ENCODE measurements at regions not wholly inside any gene's neighbourhood (a gene's known extent, or its start where the extent isn't known, plus 50 kb on each side); places are given as distances from the start of the nearest gene placed in this dataset.

DNA sequence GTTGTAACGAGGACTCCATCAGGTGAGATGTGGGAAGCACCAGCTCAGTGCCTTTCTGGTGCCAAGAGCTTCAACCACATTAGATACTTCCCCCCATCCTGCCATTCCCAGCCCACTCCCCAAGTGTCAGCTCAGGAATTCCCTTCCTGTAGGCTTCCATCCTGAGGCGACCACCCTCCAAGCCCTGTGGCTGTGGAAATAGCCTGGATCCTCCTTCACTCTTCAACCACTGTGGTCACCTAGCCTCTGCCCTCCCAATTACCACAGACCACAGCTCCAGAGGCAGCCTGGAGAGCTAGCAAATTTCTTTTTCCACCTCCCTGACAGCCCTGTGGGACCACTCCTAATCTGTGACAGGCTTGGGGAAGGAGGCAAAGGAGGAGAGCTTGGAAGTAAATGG is 219.8 kb upstream of the MAP3K1 start:
- no peak for DNase-seq (ENCODE audit: low read depth in 4 of 4, low spot score in 2 of 4)

DNA sequence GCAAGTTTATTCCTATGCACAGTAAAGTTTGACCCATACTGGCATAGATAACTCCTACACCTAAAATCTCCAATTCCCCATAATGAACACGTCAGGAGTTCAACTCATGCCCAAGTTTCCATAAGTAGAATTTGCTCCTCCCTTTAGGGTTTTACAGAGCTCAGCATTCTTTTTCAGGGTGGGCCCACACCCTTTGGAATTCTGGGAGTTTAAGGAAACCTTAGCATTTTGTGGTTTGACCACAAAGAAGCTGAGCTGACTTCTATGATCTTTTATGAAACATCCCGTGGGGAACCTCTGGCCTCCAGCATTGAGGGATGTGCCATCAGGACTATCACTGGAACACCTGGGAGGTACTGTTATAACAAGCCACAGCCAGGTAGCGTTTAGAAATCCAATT is 220.6 kb upstream of the MAP3K1 start:
- DNase-seq (ENCODE audit: low read depth in 4 of 4, low spot score in 2 of 4): no peak

DNA sequence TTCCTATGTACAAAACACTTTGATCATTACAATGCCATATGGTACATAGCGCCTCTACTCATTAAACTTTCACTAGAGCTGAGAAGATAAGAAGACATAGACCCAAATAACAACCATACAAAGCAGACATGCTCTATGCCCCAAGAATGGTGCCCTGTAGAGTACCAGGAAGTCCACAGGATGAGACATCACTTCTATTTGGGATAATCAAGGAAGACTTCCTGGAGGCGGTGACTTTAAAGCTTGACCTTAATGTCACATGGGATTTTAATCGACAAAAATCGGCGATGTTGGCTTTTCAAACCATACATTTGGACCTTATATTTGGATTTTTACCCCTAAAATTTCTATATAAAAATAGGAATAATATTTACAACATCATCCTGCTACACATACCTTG is 224.3 kb upstream of the MAP3K1 start:
- DNase-seq (ENCODE audit: low read depth in 4 of 4, low spot score in 2 of 4): no peak

DNA sequence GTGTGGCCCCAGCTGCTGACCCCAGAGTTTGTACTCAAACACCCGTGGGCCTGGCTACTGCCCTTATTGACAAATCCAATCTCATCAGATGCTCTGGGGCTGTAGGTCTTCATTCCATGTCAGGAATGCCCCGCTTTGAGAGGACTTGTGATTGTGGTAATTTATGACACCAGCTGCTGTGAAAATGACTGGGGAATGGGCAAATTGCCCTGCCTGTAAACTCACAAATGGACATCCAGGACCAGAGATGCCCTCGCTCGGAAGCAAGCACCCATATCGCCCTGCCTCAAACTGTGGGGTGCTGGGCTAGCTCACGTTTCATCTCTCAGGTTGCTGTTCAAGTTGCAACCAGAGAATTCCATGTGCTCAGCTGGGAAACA is 225.9 kb upstream of the MAP3K1 start:
- DNase-seq (ENCODE audit: low read depth in 4 of 4, low spot score in 2 of 4): no peak

DNA sequence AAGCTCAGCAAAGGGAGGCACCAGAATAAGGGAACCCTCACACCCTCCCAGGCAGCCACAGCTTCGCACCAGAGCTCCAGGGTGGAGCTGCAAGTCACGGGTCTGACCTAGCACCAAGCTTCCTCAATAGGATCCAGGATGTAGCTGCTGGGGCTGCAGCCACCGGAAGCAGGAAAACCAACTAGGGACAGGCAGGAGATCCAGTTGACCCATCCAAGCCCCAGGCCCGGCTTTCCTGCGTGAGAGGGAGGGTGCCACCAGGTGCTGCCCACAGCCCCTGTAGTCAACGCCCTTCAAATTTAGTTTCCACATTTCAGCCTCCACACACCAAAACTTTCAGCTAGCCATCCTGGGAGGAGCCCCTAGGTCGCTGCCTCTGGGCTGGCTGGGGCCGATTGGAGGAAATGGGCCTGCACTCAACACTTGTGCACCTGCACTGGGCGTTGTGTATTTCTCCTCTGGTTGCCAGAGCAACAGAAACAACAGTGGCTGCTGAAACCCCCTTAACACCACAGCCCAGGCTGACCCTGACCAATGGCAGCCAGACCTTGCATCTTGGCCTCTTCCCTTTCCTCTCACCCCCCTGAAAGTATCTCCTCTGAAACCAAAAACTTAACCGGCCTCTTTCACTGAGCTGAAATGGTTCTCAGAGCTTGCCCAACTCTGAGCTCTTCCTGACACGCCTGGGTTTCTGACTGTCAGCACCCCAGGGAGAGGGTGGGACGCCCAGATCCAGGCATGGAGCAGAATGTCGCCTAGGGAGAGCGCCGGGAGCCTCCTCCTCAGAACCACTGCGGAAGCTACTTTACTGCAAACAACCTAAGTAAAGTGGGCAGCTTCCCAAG is 226.5 kb upstream of the MAP3K1 start:
- DNase-seq (ENCODE audit: low read depth in 4 of 4, low spot score in 2 of 4): no peak

DNA sequence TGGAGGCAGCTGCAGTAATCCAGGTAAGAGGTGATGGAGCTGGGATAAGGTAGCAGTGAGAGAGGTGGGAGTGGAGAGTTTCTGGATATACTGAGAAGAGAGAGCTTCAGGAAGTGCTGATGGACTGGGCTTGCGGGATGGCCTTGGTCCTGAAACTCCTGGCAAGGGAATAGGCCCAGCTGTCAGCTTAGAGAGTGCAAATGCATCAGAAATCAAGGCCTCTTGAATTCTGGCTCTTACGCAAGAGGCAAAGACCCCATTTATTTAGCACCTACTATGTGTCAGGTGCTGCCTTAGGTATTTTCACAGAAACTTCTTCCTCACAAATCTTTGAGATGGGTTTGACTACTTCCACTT is 227.2 kb upstream of the MAP3K1 start:
- no peak for DNase-seq (ENCODE audit: low read depth in 4 of 4, low spot score in 2 of 4)

DNA sequence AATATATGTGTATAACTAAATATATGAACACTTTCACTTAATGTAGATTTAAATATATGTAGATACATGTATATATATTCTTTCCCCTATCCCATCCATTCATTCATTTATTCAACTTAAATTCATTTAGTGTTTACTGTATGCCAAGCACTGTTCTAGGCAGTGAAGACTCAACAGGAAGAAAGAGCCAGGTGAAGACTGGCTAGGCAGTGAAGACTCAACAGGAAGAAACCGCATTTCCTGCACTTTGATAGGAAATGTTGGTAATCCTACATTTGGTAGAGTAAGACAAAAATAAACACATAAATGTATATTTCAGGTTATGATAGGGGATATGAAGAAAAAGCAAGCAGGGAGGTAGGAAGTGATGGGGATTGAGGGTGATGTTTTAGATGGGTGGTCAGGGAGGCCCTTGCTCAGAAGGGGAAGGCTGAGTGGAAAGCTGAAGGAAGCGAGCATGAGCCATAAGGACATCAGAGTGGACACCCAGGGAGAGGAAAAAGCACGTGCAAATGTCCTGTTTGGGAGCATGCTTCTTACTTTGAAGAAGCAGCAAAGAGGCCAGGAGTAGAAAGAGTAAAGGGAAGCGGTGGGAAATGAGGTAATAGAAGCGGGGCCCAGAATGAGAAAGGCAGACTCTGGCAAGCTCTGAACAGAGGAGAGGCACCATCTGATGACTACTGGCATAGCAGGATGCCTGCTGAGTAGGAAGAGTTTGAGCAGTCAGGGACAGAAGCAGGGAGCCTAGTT is 227.8 kb upstream of the MAP3K1 start:
- no peak for DNase-seq (ENCODE audit: low read depth in 4 of 4, low spot score in 2 of 4)

DNA sequence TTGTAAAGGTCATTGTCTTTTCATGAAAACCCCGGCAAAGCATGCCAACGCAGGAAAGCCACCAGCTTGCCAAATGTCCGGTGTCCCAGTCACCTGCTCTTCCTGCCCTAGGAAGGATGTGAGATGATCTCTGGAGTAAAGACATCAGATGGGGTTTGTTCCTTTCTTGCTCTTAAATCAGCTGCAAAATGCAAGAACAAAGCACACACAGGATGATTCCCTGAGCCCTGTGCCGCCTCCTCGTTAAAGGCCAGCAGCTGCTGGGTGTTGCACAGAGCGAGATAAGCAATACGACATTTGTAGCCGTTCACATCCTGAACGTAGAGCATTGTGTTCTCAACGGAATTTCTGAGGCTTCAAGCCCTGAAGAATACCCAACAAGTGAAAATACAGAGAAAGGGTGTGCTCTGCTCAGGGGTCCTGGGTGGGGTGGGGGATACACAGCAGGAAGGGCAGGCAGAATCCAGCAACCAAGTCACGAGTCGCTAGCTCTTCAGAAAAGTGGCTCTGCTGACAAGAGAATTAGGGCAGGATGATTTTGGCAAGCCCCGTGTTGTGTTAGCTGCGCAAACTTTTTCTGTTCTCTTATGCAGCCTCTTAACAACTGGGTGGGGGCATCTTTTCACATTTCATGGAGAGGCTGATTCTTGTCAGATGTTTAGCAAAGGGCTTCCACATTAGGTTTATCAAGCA is 229.2 kb upstream of the MAP3K1 start:
- DNase-seq (ENCODE audit: low read depth in 4 of 4, low spot score in 2 of 4): peak in 2 of 4 donors; percentile 37 to 67

DNA sequence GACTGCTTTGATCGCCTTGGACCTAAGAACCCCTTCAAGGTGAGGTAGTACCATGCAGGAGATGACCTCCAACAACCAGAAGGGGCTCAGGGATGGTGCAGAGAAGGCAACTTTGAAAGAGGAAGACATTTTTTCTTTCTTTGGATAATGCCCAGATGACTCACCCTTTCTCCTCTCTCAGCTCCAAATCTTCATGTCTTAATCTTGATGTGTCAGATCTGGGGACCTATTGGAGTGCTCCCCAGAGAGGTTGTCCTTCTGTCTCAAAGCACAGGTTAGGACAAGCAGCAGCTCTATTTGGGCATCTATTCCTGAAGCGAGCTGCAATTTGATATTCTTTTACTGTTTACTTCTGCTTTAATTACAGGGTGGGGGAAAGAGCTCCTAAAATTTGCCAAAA is 229.9 kb upstream of the MAP3K1 start:
- DNase-seq (ENCODE audit: low read depth in 4 of 4, low spot score in 2 of 4): no peak

DNA sequence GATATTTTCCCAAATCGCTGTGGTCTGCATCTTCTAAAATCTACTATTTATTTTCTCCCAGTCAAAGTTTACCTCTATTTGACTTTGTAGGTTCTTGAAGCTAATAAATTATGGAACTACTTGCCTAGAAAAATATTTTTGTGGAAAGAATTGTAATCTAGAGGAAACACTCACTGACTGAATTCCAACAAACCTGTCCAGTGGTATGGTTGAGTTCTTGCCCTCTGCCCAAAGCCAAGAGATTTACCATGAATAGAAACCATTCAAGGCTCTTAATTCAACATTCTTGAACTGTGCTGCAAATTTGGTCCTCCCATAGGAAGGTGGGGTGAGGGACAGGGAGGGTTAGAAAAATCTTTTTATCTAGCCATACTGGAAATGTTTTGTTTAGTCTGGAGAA is 233.9 kb upstream of the MAP3K1 start:
- no peak for DNase-seq (ENCODE audit: low read depth in 4 of 4, low spot score in 2 of 4)

DNA sequence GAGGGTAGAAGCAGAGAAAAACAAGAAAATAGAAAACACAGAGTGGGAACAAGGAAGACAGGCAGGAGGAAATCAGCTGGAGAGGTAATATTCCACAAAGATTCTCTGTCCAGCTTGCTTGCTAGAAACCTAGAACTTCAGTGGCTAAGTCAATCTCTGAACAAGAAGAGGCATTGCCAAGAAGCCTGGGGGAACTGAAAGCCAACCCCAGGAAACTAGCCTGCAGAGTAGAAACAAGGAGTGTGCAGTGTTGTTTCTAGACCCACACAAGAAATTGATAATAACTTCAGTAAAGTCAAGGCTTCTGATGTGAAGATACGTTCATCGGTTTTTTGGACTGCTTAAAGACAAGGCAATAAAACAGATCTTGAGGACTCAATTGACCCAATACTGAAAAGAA is 234.5 kb upstream of the MAP3K1 start:
- DNase-seq (ENCODE audit: low read depth in 4 of 4, low spot score in 2 of 4): no peak

DNA sequence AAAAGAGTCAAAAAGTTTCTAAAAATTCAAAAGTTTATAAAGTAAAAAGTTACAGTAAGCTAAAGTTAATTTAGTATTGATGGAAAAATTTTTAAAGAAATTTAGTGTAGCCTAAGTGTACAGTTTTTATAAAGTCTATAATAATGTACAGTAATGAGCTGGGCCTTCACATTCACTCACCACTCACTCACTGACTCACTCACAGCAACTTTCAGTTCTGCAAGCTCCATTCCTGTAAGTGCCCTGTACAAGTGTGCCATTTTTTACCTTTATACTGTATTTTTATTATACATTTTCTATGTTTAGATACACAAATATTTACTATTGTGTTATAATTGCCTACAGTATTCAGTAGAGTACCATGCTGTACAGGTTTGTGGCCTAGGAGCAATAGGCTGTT is 239.5 kb upstream of the MAP3K1 start:
- DNase-seq (ENCODE audit: low read depth in 4 of 4, low spot score in 2 of 4): no peak

DNA sequence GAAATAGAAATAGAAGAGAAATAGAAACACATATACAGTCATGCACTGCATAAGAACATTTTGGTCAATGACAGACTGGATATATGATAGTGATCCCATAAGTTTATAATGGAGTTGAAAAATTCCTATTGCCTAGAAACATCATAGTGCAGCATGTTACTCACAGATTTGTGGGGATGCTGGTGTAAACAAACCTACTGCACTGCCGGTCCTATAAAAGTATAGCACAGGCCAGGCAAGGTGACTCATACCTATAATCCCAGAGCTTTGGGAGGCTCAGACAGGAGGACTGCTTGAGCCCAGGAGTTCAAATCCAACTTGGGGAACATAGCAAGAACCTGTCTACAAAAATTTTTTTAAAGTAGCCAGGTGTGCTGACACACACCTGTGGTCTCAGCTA is 240.6 kb upstream of the MAP3K1 start:
- DNase-seq (ENCODE audit: low read depth in 4 of 4, low spot score in 2 of 4): no peak

DNA sequence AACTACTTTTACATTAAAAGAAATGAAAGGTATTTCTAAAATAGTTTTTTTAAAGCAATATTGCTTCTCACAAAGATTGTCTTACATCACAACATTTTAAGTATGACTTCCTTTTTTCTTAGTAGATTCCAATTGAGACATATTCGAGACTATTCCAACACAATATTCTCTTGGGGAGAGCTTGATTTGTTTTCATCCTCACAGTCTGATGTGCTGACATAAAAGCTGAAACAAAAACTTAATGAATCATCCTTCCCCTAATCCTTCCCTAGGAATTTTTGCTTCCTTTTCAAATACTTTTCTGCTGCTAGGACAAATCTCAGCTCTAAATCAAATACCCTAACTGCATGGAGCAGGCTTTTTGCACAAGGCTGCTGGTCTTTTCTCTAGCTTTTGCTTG is 245.8 kb upstream of the MAP3K1 start:
- no peak for DNase-seq (ENCODE audit: low read depth in 4 of 4, low spot score in 2 of 4)

DNA sequence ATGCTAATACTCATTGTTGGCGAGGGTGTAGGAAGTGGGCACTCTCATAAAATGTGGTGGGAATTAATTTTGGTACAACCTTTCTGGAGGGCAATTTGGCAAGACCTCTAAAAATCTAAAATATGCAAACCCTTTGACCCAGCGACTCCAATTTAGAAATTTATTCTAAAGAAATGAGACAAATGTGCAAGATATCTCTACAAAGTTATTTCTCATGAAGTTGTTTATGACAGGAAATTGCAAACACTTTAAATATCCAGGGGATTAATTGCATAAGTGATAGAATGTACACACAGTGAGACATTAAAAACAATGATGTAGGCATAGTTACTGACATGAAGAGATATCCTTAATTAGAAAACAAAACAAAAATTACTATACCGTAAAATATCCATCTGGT is 246.3 kb upstream of the MAP3K1 start:
- DNase-seq (ENCODE audit: low read depth in 4 of 4, low spot score in 2 of 4): no peak

DNA sequence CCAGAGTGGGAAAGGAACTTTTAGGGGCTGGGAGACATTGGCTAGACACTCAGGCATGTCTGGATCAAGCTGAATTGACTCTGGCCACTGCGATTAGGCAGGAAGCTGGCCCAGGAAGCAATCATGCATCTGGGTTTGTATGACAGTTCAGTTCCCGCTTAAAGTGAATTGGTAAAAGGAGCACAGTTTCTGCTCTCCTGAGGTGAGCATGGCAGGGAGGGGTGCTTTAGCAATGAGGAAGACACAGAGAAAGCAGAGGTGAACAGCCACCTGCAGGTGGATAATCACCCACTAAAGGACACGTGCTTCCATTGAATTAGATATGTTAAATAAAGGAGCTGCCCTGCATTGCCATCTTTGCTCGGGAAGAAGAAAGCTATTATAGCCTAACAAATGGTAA is 248.1 kb upstream of the MAP3K1 start:
- DNase-seq (ENCODE audit: low read depth in 4 of 4, low spot score in 2 of 4): no peak

DNA sequence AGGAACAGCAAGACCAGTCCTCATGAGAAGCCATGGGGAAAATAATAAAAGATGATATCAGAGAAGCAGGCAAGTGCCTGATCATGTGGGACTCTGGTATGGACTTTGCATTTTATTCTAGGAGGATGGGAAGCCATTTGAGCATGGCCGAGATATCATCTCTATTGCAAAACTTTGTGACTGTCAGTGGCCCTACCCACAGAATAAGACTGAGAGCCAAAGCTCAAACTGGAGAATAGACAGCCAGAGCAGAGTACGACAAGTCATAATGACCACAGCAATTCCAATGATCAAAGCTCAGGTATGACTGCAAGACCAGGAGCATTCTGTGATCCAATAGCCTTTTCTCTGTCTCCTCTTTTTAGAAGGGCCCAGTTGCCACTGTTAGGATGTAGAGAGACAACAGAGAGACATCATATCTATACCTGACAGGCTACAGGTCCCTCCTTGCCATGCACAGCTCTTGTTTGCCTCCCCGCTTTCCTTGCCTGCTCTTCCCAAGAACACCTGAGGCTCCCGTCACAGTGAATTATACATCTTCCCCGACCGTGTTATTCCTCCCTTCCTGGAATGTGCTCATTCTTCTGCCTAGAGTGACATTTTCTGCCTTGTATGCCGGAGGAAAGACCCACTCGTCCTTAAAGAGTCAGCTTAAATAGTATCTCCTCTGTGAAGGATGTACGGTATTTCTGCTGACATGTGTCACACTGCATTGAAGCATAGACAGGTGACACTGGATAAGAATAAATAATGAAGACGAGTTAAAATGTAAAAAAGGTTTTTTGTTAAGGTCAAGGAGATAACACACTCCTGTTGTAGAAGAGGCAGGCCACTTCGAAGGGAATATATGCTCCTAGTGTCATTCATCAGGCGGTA is 248.7 kb upstream of the MAP3K1 start:
- DNase-seq (ENCODE audit: low read depth in 4 of 4, low spot score in 2 of 4): no peak

DNA sequence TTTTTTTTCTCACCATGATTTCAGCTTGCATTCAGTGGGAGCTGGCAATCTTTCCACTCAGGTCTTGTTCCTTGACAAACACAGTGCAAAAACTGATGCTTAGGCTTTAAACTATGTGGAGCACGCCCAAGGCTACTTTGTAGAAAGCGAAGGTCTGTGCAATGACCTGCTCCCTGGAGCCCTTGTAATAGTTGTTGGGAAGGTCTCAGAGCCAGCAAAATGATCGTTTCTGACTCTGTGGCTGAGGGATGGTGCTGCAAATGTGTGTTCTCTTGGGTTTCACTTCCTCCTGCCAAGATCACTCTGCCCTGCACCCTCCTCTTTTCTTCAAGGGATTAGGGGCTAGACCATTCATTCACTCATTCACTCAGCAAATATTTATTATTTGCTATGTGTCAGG is 249.7 kb upstream of the MAP3K1 start:
- DNase-seq (ENCODE audit: low read depth in 4 of 4, low spot score in 2 of 4): no peak

DNA sequence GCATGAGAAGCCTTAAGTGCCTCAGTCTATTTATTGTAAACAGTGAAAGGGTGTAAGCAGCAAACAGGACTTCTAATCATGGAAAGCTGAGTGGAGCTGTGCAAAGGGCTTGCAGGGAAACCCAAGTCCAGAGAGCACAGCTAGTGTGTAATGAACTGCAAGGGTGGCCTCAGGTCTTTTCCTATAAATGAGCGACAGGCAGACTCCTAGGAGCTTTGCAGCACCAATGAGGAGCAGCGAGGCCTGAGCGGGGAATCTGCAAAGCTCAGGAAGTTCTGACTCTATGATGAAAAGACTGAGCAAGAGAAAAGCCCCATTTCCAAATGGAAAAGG is 250.1 kb upstream of the MAP3K1 start:
- no peak for DNase-seq (ENCODE audit: low read depth in 4 of 4, low spot score in 2 of 4)

DNA sequence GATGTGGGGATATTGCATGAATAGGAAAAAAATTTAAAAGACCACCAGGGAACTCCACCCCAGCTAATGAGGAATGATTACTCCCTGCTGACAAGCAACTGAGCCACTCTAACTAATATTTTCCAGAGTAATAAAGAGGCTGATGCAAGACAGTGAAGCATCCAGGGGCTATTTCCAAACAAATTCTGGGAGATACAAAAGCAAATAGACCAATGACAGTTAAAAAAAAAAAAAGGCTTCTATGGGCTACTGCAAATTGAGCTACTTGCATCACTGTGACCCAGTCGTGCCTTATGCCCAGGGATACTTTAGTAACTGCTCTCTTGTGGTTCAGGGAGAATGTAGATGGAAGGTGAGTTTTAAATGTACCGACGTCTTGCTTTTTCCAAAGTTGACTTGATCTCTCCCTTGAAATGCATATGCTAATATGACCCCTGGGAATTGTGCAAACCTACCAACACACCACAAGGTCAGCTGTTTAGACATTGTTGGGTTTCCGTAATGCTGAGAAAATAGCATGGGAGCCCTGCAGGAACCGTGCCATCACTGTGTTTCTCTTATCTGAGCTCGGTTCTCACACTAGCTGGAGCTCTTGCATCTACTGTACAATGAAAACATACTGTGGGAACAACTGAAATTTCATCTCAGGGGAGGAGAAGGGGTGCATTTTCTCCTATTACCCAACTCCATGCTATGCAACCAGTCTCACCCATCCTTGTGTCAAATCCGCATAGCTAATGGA is 250.6 kb upstream of the MAP3K1 start:
- DNase-seq (ENCODE audit: low read depth in 4 of 4, low spot score in 2 of 4): no peak

Measured in left renal cortex interstitium (tissue), 4 donors.